ENCODE measurements at regions not wholly inside any gene's neighbourhood (a gene's known extent, or its start where the extent isn't known, plus 50 kb on each side); places are given as distances from the start of the nearest gene placed in this dataset.

DNA sequence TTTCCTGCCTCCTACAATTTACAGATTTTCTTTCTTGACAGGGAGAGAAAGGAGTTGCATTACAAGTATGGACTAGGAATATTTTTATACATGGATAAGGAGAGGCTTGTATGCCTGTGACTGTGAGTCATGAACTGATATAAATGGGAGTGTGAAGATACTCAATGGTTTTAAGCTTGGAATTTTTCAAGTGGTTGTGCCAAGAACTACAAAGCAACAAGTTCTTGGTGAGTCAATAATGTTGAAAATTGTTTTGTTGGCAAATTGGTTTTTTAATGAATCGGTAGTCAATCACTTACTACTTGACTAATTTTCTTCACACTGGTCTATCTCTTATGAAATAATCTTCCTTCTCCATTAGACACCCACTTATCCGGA, 58.9 kb upstream of the HMGA2 start:
- TF ChIP-seq, protein P1, sequence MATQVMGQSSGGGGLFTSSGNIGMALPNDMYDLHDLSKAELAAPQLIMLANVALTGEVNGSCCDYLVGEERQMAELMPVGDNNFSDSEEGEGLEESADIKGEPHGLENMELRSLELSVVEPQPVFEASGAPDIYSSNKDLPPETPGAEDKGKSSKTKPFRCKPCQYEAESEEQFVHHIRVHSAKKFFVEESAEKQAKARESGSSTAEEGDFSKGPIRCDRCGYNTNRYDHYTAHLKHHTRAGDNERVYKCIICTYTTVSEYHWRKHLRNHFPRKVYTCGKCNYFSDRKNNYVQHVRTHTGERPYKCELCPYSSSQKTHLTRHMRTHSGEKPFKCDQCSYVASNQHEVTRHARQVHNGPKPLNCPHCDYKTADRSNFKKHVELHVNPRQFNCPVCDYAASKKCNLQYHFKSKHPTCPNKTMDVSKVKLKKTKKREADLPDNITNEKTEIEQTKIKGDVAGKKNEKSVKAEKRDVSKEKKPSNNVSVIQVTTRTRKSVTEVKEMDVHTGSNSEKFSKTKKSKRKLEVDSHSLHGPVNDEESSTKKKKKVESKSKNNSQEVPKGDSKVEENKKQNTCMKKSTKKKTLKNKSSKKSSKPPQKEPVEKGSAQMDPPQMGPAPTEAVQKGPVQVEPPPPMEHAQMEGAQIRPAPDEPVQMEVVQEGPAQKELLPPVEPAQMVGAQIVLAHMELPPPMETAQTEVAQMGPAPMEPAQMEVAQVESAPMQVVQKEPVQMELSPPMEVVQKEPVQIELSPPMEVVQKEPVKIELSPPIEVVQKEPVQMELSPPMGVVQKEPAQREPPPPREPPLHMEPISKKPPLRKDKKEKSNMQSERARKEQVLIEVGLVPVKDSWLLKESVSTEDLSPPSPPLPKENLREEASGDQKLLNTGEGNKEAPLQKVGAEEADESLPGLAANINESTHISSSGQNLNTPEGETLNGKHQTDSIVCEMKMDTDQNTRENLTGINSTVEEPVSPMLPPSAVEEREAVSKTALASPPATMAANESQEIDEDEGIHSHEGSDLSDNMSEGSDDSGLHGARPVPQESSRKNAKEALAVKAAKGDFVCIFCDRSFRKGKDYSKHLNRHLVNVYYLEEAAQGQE (IDR thresholded peaks at IDR 0.05; ENCODE audit: low read depth, low read length): no peak
- TF ChIP-seq RAD21 (IDR thresholded peaks at IDR 0.05; ENCODE audit: low read length) (no peak), YY1 (IDR thresholded peaks at IDR 0.05; ENCODE audit: low read depth) (no peak)

All from SK-N-SH (cell line).